ENCODE measurements at regions not wholly inside any gene's neighbourhood (a gene's known extent, or its start where the extent isn't known, plus 50 kb on each side); places are given as distances from the start of the nearest gene placed in this dataset.
"Not testable (repeated sequence)": the region's sequence is repeated elsewhere in the genome, so short reads cannot be mapped to it uniquely, and the experiment has no call there.

DNA sequence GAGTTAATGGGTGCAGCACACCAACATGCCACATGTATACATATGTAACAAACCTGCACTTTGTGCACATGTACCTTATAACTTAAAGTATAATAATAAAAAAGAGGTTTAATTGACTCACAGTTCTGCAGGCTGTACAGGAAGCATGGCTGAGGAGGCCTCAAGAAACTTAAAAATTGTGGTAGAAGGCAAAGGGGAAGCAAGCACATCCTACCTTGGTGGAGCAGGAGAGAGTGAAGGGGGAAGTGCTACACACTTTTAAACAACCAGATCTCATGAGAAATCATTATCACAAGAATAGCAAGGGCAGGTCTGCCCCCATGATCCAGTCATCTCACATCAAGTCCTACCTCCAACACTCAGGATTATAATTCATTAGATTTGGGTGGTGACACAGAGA lies 463.5 kb downstream of the CSNK1G3 start:
- not testable (repeated sequence) for DNase-seq

DNA sequence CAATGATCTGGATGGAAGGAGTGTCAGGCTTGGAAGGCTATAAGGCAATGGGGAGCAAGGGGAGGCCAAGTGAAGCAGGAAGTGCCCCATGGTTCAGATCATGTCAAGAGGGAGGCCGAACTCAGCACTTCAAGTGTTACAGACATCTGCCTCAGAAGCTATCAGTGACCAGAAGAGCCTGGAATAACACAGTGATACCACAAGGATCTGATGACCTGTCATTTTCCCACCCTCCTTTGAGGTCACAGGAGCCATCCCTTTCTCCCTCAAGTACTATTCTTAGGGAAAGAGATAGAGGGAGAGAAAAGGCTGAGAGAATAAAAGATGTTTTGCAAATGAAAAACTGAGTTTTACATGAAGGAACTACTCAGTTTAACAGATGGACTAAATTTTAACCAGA lies 454.8 kb downstream of the CSNK1G3 start:
- DNase-seq = no peak

DNA sequence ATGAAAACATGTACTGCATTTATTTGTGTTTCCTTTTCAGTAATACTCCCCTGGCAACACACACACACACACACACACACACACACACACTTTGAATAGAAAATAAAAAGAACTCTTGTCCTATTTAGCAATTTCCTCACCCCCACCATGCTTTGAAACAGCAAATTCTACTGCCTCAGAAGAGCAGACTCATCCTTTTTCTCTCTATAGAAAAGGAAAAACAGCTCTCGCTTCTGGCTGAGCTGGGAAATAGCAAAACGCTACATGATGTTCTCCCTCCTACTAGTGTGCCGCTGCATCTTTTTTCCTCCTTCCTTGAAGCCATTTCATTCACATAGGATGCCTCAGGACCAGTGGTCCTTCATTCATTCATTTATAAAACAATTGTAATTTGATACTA lies 453.6 kb downstream of the CSNK1G3 start:
- DNase-seq = no peak

DNA sequence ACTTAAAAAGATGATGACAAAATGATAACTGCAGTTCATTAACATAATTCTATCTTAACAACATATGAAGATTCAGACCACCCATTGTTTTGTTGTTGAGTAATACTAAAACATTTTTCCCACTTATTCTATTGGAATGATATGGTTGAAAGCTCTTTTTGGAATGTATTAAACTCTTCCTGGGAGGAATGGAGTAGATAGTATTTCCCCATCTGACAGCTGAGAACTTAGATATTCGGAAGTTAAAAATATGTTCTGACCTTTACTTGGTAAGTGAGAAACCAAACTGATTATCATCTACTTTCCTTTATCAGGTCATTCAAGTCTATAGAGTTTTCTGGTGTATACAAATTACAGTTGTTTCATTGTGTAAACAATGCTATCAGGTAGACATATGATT lies 452.9 kb downstream of the CSNK1G3 start:
- DNase-seq = no peak

DNA sequence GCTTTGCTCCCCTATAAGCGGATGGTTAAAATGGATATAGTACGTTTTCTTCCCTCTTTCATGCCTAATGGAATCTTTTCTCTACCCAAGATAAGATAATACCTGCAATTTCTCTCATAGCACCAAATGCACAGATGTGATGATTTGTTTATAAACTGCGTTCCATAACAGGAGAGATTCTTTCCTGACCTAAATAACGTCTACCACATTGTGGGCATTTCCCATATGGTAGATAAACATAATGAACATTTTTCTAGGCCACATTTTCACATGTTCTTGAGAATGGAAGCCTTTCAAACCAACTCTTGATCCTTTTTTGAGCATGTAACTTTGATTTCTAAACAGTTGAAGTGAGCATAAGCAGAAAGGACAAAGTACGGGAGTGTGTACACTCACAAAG lies 448.5 kb downstream of the CSNK1G3 start:
- no peak for DNase-seq

DNA sequence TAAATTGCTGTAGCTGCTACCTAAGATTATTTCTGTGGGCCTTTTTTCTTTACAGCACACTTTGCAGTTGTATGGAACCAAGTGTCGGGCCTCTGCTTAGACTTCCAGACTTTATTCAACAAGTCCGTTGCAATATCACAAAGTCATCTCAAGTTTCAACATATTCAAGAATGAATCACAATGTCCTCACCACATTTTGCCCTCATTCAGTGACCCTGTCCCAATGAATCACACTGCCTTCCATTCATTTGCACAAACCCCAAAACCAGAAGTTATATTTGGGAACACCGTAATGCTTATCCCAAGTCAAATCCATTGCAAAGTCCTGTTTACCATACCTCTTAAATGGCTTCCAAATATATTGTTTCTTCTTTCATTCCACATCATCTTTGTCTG lies 439.6 kb downstream of the CSNK1G3 start:
- no peak for DNase-seq

DNA sequence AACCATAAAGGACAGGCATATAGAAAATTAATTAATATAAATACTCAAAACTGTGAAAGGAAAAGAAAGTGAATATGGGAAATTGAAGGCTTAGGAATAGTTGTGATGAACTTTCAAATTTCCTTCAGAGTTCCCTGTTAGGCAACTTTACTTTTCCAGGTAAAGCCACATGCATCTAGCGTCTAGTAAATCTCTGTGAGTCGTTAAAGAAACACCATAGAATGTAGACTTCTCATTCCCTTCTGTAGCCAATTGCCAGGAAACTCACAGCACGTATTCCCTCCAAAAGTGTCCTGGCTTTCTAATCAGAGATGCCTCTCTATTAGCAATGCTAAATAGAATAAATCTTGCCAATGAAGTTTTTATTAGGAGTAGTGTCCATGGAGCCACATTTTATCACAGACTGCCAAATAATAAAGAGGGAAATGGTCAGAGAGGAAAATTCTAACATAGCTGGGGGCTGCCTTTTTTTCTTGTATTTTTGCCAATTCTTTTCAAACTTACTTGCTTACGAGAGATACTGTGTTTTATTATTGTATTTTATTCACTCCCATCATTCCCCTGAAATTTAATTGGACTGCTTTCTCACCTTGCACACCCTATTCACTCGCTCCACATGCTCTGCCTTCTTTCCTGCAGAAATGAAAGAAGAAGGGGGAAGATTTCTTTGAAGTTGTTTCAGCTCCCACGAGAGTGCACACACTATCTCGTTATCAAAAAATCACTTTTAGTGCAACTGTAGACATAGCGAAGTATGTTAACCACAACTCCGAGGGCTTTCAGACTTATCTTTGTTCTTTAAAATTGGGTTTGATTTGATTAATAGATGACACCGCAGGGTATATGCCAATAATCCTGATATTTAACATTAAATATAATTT lies 439.0 kb downstream of the CSNK1G3 start:
- DNase-seq = no peak

DNA sequence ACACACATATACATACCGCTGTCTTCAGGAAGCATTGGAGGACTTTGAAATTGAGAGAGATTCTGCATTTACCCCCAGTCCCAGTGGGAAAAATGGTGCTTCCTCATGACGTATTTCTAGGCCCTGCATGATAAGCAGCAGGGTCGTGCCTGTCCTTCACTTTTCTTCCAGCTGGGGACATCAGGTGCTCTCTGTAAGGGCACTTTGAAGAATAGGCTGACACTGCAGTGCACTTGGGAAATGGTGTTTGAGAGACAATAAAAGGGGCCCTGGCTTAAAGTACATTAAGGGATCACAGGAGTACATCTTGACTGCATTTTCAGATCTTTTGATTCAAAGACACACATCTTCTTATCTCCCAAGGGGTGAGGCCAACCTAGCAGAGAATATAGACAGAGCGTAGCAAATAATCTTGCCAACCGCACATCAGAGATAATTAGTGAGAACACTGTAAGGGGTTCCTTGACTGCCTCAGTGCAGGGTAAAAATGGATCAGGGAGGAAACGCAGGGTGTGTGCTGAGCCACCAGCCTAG lies 437.9 kb downstream of the CSNK1G3 start:
- DNase-seq = no peak

DNA sequence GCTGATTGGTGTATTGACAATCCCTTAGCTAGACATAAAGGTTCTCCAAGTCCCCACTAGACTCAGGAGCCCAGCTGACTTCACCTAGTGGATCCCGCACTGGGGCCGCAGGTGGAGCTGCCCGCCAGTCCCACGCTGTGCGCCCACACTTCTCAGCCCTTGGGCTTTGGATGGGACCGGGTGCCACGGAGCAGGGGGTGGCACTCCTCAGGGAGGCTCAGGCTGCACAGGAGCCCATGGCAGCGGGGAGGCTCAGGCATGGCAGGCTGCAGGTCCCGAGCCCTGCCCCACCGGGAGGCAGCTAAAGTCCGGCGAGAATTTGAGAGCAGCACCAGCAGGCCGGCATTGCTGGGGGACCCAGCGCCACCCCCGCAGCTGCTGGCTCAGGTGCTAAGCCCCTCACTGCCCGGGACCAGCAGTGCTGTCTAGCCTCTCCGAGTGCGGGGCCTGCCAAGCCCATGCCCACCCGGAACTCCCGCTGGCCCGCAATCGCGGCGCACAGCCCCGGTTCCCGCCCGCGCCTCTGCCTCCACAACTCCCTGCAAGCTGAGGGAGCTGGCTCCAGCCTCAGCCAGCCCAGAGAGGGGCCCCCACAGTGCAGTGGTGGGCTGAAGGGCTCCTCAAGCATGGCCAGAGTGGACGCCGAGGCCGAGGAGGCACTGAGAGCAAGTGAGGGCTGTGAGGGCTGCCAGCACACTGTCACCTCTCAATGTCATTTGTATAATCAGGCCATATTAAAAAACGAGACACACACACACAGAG lies 437.2 kb downstream of the CSNK1G3 start:
- no peak for DNase-seq

DNA sequence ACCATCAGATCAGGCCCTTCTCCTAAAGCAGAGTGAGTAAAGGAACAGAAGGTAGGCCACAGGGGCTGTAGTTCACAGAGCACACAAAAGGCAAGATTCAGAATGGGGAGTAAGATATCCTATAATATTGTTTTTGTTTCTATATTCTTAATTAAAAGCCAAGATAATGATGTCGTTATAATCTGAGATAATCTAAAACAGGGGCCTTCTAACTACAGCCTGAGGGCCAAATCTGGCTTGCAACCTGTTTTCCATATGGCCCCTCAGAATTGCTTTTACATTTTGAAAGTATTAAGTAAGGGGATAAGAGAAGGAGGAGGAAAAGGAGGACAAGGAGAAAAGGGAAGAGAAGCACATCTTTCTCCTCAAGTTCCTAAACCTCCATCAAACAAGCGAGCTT lies 435.8 kb downstream of the CSNK1G3 start:
- no peak for DNase-seq

DNA sequence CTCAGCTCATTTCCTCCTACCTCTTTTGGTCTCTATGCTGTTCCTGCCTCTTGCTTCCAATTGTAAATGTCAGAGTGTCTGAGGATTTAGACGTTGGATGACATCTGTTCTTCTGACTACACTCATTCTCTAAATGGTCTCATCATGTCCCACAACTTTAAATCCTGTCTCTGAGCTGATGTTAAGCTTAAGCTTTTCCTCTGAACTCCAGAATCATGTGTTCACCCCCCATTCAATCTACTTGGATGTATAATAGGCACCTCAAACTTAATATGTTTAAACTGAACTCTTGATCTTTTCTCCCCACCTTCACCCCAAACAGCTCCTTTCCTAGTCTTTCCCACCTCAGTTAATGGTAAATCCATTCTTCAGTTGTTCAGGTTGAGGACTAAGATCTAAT lies 433.6 kb downstream of the CSNK1G3 start:
- no peak for DNase-seq

DNA sequence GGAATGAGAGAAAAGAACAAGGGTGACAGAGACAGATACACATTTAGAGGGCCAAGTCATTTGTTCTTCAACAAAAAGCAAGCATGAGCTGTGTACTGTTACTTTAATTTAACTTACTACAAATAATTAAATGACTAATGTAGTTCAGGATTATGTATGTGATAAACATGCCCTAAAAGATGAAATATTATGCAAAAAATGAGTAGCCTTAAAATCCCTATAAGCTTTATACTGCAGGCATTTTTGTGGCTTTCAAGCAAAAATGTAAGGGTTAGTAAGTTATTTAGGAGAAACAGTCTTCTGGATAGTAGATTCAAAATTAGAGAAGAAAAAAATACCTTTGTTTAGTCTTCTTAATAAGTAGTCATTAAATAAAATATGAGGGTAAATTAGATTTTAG lies 431.2 kb downstream of the CSNK1G3 start:
- no peak for DNase-seq

DNA sequence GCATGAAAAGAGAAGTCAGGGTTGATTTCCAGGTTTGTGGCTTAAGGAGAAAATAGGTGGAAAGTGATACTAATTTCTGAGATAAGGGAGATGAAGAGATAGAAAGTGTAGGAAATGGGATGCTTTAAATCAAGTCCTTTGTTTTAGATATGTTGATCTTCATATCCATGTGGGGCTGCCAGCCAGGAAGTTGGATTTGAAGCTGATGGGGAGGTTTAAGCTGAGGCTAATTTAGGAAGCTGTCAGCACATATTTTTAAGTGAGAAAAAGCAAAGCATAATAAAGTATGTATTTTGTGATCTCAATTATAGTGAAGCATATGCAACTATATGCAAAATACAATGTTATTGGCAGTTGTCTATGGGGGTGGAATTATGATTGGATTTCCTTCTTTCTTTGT lies 428.4 kb downstream of the CSNK1G3 start:
- no peak for DNase-seq

DNA sequence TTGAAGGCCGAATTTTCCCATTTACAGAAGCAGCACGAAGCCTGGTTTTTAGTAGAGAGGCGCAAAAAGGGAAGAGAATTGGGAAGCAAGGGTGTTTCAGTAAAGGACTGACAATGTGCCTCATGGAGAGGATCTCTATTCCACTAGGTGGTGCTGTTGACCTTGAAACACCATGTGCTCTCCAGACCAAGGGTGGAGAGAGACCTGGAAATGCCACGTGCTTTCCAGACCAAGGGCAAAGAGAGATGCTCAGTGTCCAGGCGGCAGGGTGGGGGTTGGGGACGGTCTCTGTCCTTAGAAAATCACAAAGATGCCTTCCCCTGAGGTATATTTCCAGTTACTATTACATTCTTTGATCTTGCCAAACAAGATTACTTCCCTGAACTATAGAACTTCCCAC lies 425.3 kb downstream of the CSNK1G3 start:
- no peak for DNase-seq

DNA sequence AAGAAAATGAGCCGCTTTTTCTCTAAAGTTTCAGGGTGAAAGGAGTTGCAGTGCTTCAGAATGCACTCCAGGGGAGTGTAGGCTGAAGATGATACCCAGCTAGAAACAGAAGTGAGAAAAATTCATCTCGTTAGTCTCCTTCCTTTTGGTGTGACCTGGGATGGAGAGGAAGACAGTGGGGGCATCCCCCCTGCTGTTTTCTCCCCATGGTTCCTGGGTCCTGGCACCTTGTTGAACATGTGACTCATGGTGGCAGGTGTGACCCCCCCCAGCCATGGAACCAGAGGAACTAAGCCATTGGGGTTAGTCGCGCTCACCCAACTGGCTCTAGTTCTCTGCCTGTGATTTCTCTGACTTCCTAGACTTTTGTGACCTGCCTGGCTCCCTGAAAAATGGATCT lies 424.6 kb downstream of the CSNK1G3 start:
- DNase-seq = no peak

DNA sequence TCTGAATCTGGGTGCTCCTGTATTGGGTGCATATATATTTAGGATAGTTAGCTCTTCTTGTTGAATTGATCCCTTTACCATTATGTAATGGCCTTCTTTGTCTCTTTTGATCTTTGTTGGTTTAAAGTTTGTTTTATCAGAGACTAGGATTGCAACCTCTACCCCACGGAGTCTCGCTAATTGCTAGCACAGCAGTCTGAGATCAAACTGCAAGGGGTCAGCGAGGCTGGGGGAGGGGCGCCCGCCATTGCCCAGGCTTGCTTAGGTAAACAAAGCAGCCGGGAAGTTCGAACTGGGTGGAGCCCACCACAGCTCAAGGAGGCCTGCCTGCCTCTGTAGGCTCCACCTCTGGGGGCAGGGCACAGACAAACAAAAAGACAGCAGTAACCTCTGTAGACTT lies 421.8 kb downstream of the CSNK1G3 start:
- DNase-seq = not testable (repeated sequence)

DNA sequence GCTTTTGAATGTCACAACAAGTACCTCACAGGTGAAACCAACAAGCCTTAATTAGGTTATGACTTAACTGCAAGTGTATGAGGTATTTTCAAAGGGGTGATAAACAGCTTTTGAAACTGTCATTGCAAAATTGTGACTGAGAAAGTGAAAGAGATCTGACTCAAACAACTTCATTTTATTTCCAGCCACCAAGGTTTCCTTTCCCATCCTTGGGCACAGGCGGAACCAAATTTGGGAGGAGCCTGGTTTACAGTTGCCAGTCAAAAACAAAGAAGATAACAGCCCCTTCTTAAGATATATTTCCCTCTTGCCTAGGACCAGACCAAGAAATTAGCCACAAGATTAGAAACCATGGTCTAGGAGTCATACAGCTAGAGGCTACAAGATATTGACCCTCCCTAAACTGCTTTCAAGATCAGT lies 417.1 kb downstream of the CSNK1G3 start:
- DNase-seq = no peak

DNA sequence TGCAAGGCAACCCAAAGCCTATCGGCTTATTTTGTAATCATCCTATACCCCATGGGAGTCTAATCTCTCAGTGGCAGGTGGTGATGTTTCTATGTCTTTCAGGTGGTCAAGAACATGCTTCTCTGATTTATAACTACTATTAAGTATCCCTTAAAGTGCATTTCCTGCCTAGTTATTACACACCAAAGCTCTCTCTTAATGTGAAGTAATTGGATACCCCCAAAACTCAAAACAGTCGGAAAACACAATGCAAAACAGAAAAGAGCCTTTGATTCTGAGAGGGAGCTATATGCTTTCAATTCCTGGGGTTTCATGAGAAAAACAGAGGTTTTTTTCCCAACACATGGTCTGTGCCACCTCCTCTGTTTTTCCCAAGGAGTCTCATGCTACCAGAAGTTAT lies 416.4 kb downstream of the CSNK1G3 start:
- DNase-seq = no peak

DNA sequence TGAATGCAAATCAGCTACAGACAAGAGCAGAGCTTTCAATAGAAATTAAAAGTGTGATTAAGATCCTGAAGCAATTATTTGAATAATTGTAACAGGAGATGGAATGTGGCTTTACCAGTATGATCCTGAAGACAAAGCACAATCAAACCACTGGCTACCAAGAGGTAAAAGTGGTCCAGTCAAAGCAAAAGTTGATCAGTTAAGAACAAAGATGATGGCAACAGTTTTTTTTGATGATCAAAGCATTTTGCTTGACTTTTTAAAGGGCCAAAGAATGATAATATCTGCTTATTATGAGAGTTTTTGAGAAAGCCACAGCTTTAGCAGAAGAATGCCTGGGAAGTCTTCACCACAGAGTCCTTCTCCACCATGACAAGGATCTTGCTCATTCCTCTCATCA lies 409.2 kb downstream of the CSNK1G3 start:
- DNase-seq = no peak

DNA sequence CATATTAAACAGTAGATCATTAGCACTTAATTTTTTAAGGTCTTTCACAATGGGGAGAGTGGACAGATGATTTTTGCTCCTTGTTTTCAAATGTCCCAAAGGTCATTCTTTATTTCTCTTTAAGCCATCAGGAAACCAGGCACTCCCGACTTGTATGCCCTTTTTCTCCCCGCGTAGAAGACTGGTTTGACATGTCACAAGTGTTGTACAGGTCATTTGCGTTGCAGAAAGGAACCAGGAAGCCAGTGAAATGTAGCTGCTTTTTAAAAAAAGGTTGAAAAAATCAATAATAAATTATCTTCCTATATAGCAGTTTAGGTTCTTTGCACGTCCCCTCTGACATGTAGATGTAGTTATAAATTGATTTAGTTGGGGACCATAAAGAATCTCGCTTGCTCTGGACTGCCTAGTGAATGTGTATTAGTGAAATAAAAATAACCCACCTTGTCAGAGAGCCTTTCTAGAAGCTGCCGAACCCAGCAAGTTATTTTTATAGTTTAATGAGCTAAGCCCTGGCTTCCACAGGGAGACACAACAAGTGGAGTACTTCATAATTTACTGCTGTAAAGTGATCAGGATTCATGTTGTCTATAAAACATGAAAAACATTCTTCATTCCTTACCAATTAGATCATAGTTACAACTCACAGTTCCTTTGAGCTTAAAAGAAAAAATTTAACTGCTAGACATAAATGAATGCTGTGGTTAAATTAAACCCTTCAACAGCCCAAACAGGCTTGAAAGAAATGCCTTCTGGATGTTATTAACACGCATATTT lies 404.6 kb downstream of the CSNK1G3 start:
- no peak for DNase-seq

DNA sequence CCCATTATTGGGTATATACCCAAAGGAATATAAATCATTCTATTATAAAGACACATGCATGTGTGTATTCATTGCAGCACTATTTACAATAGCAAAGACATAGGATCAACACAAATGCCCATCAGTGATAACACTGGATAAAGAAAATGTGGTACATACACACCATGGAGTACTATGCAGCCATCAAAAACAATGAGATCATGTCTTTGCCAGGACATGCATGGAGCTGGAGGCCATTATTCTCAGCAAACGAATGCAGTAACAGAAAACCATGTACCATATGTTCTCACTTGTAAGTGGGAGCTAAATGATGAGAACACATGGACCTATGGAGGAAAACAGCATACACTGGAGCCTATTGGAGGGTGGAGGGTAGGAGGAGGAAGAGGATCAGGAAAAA lies 402.4 kb downstream of the CSNK1G3 start:
- DNase-seq = no peak

DNA sequence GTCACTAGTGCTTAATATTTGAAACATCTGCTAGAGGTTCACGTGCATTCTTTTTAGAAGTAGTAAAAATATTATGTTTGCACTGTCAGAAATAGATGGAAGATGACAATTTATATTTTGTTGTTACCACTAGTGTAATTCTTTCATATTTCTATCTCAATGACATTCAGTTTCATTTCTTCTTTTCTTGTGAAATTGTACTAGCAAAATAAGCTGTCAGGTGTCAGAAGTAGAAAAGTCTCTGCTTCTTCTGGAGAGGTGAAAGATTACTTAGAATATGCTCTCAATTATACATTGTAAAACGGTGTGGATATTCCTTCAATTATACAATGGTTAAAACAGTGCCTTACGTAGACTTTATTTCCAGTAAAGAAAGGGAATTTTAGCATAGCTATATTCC lies 395.4 kb downstream of the CSNK1G3 start:
- no peak for DNase-seq

DNA sequence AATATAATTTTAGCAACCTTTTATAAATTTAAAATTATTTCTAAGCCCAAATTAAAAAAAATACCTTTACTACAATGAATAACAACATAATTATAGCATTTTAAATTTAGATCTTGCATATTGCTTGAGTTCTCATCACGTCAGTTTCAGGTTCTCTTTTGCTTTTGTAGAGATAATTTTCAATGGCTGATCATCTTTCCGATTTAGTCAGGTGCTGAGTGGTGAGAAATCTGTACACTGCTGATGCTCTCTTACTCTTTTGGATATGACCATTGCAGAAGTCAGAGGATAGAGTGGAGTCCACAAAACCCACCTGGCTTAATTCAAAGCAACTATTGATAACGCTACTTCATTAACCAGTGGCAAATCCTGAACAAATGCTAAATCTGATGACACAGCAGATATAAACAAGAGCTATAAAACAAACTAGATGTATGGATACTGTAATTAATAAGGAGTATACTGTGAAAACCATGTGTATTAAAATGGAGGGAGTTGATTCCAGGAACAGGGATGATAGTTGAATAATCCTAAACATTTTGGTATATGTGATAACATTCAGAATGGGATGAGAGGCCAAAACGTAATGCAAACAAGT lies 394.8 kb downstream of the CSNK1G3 start:
- no peak for DNase-seq

Measured in effector CD4-positive, alpha-beta T cell (primary cell).